Fibroblast of skin of abdomen (primary cell): ENCODE measurements at regions not wholly inside any gene's neighbourhood (a gene's known extent, or its start where the extent isn't known, plus 50 kb on each side); places are given as distances from the start of the nearest gene placed in this dataset.
"Not testable (repeated sequence)": the region's sequence is repeated elsewhere in the genome, so short reads cannot be mapped to it uniquely, and the experiment has no call there.

Experiments
- DNase-seq: peaks from one replicate; pipeline ENCODE4 v3.0.0-alpha.2; 2013

- not testable (repeated sequence) for DNase-seq
These were observed 53.8 kb upstream of the HIVEP2 start for GRCh38 chr6:142998739-142999138.

- DNase-seq = no peak
These were observed 55.8 kb upstream of the HIVEP2 start for GRCh38 chr6:143000811-143001210.

GRCh38 chr6:143002686-143003085, 57.7 kb upstream of the HIVEP2 start:
- DNase-seq = no peak

GRCh38 chr6:143003676-143004075, 57.0 kb upstream of the AIG1 start:
- no peak for DNase-seq

GRCh38 chr6:143005816-143006215, 54.9 kb upstream of the AIG1 start:
- peak; percentile 21 for DNase-seq

GRCh38 chr6:143006787-143007186, 53.9 kb upstream of the AIG1 start:
- no peak for DNase-seq

GRCh38 chr6:143007646-143008045, 53.0 kb upstream of the AIG1 start:
- peak; percentile 44 for DNase-seq

- DNase-seq = no peak
These were observed 50.8 kb upstream of the AIG1 start for GRCh38 chr6:143009851-143010250.
